NCI-H345 treated with DMSO at 0.1 percent for 48 hours (cell line): ENCODE measurements at regions not wholly inside any gene's neighbourhood (a gene's known extent, or its start where the extent isn't known, plus 50 kb on each side); places are given as distances from the start of the nearest gene placed in this dataset.

Source experiments
- DNase-seq: peaks from one replicate; lab custom pipeline; 2025; ENCODE audit not compliant: unreplicated experiment; lab: John Stamatoyannopoulos, UW

DNA sequence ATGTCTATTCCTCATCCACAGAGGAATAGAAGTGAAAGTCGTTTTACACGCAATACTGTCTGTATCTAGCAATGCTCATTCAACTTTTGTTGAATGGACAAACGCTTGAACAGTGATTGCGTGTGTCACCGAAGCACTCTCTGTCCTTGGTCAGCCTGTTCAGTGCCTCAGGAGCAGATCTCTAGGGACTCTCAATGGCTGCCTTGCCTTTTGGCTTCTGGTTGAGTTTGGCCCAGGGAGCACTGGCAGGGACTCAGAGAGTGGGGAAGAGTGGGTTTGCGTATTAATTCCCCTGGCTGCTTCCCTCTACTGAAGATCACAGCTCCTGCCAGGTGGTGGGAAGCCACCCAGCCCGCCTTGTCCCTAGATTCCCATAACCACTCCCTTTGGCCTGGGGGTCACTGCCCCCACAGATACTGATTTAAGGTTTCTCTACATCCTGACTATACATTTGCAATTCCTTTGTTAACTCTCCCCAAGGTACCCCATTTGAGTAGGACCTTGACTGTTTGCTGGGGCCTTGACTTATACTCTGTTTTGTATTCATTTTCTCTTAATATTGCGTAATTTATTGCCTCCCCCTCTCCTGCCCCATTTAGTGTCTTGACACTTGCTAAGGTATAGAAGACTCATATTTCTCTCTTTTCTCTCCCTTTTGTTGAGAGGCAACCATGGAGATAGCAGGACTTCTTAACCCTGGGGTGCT, 61.7 kb upstream of the USP24 start:
- no peak for DNase-seq

DNA sequence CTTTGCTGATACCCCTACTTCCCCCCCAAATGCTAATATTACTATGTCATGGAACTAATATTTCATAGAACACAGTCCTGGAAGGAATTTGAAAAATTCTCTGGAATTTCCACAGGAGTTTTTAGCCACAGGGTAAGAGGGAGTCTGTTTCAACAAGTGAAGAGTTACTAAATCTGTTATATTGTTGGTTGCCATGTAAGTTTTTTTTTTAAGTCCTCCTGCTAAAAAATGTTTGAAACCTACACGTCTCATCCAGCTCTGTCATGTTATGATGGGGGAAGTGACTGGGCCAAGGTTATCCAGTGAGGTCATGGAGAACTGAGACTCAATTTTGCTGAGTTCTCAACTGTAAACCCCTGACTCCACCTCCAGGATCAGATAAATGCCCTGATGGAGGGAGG, 60.8 kb upstream of the USP24 start:
- no peak for DNase-seq

DNA sequence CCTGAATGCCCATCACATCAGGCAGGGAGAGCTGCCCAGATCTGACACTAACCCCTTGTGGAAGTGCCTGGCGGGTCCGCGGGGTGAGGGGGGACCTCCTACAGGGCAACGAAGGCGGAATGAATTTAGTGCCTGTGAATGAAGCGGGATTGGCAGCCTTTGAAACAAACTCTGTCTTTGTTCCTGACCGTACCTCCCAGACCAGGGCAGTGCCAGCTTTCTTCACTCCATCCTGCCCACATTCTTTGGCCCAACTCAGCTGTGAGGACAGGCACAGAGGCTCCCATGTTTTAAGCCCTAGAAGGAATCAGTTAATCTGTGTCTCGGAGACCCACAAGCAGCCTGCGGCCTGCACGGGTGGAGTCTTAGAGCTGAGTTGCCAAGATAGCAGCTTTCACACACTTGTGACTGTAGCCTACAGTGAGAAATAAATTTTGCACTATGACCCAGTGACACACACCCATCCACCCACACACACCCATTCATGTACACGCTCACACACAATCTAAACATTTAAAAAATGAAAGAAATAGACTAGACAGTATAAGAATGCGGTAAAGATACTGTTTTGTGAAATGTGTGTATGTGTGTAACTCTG, 60.1 kb upstream of the USP24 start:
- no peak for DNase-seq

DNA sequence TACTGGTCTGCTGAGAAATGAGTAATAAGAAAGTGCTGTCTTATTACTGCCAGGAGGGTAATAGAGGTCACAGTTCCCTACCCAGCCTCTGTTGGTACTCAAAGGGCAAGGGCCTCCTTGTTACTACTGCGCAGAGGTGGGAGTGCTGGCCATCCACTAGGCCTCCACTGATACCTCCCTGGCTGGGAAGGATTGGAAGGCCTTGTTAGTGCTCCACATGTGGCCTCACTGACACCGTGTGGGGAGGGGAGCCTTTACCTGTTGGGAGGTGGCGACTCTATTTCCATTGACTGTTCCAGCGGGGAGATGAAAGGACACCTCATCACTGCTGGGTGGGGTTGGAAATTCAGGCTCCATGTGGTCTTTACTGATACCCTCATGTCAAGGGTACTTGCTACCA, 57.8 kb upstream of the USP24 start:
- no peak for DNase-seq
